Activated CD4-positive, alpha-beta memory T cell treated with anti-CD3 and anti-CD28 coated beads, Interleukin-2, amount 10 ng/mL, durations not matched to agents 7 days and 5 days (primary cell): ENCODE measurements at regions not wholly inside any gene's neighbourhood (a gene's known extent, or its start where the extent isn't known, plus 50 kb on each side); places are given as distances from the start of the nearest gene placed in this dataset.

Experiments
- CTCF ChIA-PET: fragments of 350-600 bp; sonication (Branson Sonifier 250); formaldehyde crosslinking; loops from one replicate; lab custom pipeline; 2021; ENCODE audit warnings: antibody characterized with exemption, inconsistent platforms; lab: Charles Lee
- POLR2A ChIA-PET: fragments of 350-600 bp; sonication (Branson Sonifier 250); formaldehyde crosslinking; loops from one replicate; lab custom pipeline; 2021; ENCODE audit warnings: antibody characterized with exemption; lab: Charles Lee
- DNase-seq: peaks from one replicate; pipeline ENCODE4 v3.0.0-alpha.2; 2020
- H3K27ac Mint-ChIP-seq: one replicate; pipeline ENCODE4 v1.8.0; 2021; ENCODE audit warnings: mild to moderate bottlenecking, mixed read lengths
- H3K27me3 Mint-ChIP-seq: one replicate; pipeline ENCODE4 v1.8.0; 2021; ENCODE audit warnings: mixed read lengths
- H3K36me3 Mint-ChIP-seq: one replicate; pipeline ENCODE4 v1.8.0; 2021; ENCODE audit warnings: low read depth, mixed read lengths
- H3K4me1 Mint-ChIP-seq: one replicate; pipeline ENCODE4 v1.8.0; 2021; ENCODE audit warnings: mixed read lengths
- H3K4me3 Mint-ChIP-seq: one replicate; pipeline ENCODE4 v1.8.0; 2021; ENCODE audit warnings: mild to moderate bottlenecking, mixed read lengths
- H3K9me3 Mint-ChIP-seq: one replicate; pipeline ENCODE4 v1.8.0; 2021; ENCODE audit warnings: mixed read lengths

DNA sequence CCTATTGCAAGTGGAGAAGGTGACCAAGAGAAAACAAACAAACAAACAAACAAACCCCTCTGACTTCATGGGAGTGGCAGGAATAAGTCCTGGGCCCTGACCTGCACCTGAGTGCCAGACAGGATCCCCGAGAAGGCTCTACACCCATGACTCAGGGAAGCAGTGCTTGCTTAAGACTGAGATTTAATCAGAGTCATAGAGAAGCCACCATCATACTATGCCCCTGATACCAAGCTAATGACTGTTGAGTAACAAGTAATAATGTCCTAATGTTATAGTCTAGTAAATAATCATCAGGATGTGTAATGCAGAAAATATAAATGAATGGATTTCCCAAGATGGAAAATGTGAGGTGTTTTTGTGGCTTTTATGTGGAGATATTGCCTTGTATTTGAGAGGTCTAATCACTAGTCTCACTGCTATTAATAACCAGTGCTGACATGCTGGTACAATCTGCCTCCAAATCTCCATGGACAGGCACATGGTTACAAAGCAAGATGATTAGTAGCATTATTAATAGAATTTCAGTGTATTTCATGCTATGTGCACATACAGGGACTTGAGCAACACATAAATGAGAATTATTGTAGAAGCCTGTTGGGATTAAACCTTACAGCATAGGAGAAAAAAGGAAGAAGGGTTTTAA lies 1290.9 kb downstream of the MRPL39 start:
- no peak overlapping the region for H3K27ac Mint-ChIP-seq
- no peaks in the 10 kb centered on the region for H3K27me3 Mint-ChIP-seq
- CTCF ChIA-PET, result no interaction called here
- no peak for DNase-seq
- H3K4me1 Mint-ChIP-seq, result no peaks in the 10 kb centered on the region
- H3K9me3 Mint-ChIP-seq, result no peaks in the 10 kb centered on the region
- no peaks in the 10 kb centered on the region for H3K36me3 Mint-ChIP-seq
- no peak overlapping the region for H3K4me3 Mint-ChIP-seq
- POLR2A ChIA-PET, result no interaction called here

DNA sequence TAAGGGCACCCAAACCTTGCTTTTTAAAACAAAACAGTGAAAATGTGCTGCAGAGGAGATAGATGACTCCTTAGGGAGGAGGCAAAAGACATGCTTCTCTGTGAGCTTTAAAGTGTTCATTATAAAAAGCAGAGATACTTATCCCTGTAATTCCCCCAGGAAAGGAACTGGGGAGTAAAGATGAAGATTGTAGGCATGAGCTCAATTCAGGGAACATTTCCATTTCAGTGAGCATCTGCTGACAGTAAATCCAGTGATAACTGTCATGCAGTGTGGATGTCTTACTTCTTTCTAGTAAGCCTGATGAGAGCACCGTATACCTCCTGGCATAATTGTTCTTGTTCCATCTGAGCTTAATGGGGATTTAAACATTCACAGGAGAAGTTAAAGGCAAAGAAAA lies 1296.5 kb downstream of the MRPL39 start:
- POLR2A ChIA-PET, result no interaction called here
- Mint-ChIP-seq H3K4me1 (no peaks in the 10 kb centered on the region), H3K9me3 (no peaks in the 10 kb centered on the region), H3K27ac (no peak overlapping the region), H3K4me3 (no peak overlapping the region), H3K27me3 (no peaks in the 10 kb centered on the region), H3K36me3 (no peaks in the 10 kb centered on the region)
- CTCF ChIA-PET, result no interaction called here
- DNase-seq, result no peak

DNA sequence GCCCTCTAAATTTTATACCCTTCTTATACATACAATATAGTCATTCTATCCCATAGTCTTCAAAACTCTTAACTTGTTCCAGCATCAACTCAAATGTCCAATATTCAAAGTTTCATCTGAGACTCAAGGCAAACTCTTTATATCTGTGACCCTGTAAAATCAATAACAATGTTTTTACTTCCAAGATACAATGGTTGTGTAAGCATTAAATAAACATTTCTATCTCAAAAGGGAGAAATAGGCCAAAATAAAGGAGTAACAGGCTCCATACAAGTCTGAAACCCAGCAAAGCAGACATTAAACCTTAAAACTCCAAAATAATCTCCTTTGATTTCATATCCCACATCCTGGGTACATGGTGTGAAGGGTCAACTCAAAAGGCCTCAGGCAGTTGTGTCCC lies 1299.1 kb downstream of the MRPL39 start:
- Mint-ChIP-seq H3K9me3 (no peaks in the 10 kb centered on the region), H3K4me3 (no peak overlapping the region), H3K36me3 (no peaks in the 10 kb centered on the region), H3K4me1 (no peaks in the 10 kb centered on the region), H3K27me3 (no peaks in the 10 kb centered on the region), H3K27ac (no peak overlapping the region)
- POLR2A ChIA-PET, result no interaction called here
- DNase-seq, result no peak
- CTCF ChIA-PET, result no interaction called here

DNA sequence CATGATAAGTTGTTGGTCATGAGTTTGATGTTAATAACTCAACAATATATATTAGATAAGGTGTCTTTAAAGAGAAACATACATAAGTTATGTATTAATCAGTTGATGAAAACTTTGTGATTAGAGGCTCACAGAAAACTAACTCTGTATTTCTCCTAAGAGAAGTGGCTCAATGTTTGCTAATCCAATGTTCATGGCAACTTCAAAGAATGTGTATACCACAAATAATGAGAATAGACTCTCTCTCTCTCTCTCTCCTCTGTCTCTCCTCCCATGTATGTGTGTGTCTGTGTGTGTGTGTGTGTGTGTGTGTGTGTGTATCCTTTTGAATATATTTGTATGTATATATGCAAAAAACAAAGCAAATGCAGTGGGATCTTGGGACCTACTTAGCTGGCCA lies 1304.9 kb downstream of the MRPL39 start:
- ChIA-PET POLR2A (no interaction called here), CTCF (no interaction called here)
- no peak overlapping the region for H3K27ac Mint-ChIP-seq
- no peak overlapping the region for H3K4me3 Mint-ChIP-seq
- no peaks in the 10 kb centered on the region for H3K9me3 Mint-ChIP-seq
- no peaks in the 10 kb centered on the region for H3K36me3 Mint-ChIP-seq
- H3K27me3 Mint-ChIP-seq, result no peaks in the 10 kb centered on the region
- DNase-seq, result no peak
- H3K4me1 Mint-ChIP-seq, result no peaks in the 10 kb centered on the region

DNA sequence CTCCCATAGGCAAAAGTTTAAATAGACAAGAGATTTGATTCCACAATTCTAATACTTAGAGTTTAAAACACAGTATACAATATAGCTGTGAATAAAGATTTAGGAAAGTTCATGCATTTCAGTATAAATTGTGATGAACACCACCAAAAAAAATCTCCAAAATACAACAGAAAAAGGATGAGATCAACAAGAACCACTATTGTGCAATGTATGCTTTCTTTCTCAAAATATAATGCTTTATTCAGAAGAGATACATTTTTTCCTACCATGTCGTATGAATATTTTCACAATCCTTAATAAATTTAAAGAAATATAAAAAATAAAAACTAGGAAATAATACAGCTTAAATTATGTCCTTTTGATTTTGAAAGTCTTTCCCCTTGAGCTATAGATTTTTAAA lies 1309.2 kb downstream of the MRPL39 start:
- DNase-seq, result no peak
- H3K4me1 Mint-ChIP-seq, result no peaks in the 10 kb centered on the region
- H3K4me3 Mint-ChIP-seq, result no peak overlapping the region
- H3K36me3 Mint-ChIP-seq, result no peaks in the 10 kb centered on the region
- ChIA-PET CTCF (no interaction called here), POLR2A (no interaction called here)
- peaks cover 3% of the 10 kb centered on the region for H3K9me3 Mint-ChIP-seq
- no peak overlapping the region for H3K27ac Mint-ChIP-seq
- H3K27me3 Mint-ChIP-seq, result no peaks in the 10 kb centered on the region

DNA sequence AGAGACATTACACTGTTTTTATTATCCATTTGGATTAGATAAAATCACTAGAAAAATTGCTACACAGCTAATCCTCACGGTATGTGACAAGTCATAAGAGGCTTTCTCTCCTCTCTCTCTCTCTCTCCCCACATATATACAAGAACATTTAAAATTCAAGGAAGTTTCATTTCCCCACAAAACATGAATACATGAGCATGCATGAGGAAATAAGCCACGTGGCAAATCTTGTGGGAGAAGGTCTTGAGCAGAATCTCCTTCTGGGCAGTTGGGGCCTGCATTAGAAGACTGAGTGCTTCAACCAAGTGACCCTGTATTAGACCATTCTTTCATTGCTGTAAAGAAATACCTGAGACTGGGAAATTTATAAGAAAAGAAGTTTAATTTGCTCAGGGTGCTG lies 1313.1 kb downstream of the MRPL39 start:
- Mint-ChIP-seq H3K4me1 (peaks cover 7% of the 10 kb centered on the region), H3K27ac (no peak overlapping the region), H3K36me3 (no peaks in the 10 kb centered on the region), H3K4me3 (no peak overlapping the region), H3K27me3 (no peaks in the 10 kb centered on the region), H3K9me3 (peaks cover 3% of the 10 kb centered on the region)
- CTCF ChIA-PET, result no interaction called here
- POLR2A ChIA-PET, result no interaction called here
- no peak for DNase-seq

DNA sequence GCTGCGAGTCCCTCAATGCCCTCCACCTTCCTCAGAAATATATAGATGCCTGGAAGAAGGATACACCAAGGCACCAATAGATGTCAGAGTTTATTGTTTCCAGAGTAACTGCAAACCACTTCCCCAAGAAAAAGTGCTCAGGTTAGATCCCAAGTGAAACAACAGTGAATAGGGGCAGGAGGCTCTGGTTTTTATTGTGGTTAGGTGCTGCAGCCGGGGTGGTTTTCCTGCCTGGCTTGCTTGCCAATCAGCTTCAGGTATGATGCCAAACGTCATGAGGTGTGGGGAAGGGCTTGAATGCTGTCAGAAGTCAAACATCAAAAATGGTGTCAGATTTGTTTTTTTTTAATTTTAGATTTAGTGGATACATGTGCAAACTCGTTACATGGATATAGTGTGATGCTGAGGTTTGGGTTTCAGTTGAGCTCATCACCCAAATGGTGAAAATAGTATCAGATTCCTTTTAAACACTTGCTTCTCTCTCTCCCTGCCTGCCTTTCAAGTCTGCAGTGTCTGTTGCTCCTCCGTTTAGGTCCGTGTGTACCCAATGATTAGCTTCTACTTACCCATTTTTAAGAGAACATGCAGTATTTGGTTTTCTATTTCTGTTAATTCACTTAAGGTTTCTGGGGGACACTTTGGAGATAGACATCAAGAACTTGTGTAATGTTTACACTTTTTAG lies 1317.0 kb downstream of the MRPL39 start:
- Mint-ChIP-seq H3K4me1 (peaks cover 7% of the 10 kb centered on the region), H3K9me3 (no peaks in the 10 kb centered on the region), H3K27ac (peak overlapping the region; percentile 32), H3K4me3 (peak overlapping the region; percentile 42), H3K36me3 (no peaks in the 10 kb centered on the region), H3K27me3 (no peaks in the 10 kb centered on the region)
- POLR2A ChIA-PET, result no interaction called here
- CTCF ChIA-PET, result no interaction called here
- DNase-seq, result peak; percentile 42

DNA sequence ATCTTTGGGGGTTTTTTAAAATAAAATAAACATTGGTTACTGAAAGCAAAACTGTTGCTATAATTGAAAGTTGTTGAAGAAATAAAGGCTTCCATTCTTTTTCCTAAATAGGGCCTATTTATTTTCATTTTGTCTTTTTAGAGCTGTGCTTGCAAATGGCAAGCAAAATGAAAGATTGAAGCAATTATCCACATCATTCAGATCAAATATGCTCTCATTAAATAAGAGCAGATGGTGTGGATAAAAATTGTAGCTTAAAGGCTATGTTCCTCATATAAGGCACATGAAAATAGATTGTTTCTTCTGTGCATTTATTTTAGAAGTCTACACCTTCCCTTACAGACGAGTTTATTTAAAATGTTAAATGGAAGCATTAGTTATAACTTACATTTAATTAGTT lies 1317.7 kb downstream of the MRPL39 start:
- H3K4me1 Mint-ChIP-seq, result peaks cover 7% of the 10 kb centered on the region
- no peaks in the 10 kb centered on the region for H3K36me3 Mint-ChIP-seq
- CTCF ChIA-PET, result no interaction called here
- H3K9me3 Mint-ChIP-seq, result no peaks in the 10 kb centered on the region
- POLR2A ChIA-PET, result no interaction called here
- H3K27me3 Mint-ChIP-seq, result no peaks in the 10 kb centered on the region
- no peak overlapping the region for H3K27ac Mint-ChIP-seq
- no peak overlapping the region for H3K4me3 Mint-ChIP-seq
- DNase-seq, result no peak

DNA sequence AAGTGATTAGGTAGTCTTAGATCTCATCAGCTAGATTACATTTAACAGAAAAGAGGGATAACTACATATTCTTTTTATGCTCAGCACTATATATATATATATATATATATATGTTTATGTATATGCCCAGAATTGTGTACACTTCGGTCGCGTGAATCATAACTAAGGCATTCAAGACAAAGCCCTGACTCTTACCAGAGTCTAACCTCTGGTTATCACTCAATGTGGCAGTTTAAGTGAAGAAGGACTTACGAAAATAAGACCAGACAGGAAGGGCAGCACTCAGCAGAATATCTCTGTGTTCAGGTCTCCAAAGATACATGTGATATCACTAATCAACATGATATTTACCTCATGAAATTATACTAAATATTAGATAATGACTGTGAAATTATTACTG lies 1326.7 kb downstream of the MRPL39 start:
- no peak overlapping the region for H3K27ac Mint-ChIP-seq
- no peaks in the 10 kb centered on the region for H3K36me3 Mint-ChIP-seq
- no peaks in the 10 kb centered on the region for H3K4me1 Mint-ChIP-seq
- no peak overlapping the region for H3K4me3 Mint-ChIP-seq
- no peak for DNase-seq
- ChIA-PET POLR2A (no interaction called here), CTCF (no interaction called here)
- H3K9me3 Mint-ChIP-seq, result no peaks in the 10 kb centered on the region
- H3K27me3 Mint-ChIP-seq, result no peaks in the 10 kb centered on the region

DNA sequence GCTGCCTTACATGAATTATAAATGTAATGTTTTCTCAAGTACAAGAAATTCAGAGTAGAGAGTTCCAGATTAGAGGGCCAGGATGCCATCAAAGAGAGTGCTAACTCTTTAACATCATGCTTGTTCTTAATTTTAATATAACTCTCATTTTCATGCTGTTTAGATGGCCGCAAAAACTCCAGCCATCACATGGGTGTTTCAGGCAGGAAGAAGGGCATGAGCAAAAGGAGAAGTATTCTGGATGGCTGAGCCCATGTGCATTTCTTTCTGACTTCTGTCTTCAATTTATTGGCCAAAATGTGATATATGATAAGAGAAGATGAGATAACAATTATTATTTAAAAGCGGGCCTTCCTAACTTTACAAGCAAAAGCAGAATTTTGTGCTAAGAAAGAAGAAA lies 1328.6 kb downstream of the MRPL39 start:
- Mint-ChIP-seq H3K4me3 (no peak overlapping the region), H3K9me3 (no peaks in the 10 kb centered on the region), H3K36me3 (no peaks in the 10 kb centered on the region), H3K4me1 (no peaks in the 10 kb centered on the region), H3K27me3 (no peaks in the 10 kb centered on the region), H3K27ac (no peak overlapping the region)
- no peak for DNase-seq
- ChIA-PET POLR2A (no interaction called here), CTCF (no interaction called here)

DNA sequence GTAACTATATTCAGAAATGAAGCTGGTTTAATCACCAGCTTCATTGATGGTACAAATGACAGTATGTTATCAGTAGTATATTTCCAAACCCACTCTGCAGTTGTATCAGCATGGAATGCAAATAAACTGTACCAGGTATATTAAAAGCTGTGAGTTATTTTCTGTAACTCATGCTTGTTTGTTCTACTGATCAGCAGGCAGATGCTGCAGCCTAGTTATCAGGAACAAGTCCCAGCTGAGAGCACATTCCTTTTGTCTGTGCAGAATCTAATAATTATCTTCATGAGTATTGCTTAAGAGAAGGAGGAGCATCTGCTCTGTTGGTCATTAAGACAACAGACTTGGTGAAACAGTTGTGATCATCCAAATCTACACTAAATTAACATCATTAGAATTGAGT lies 1331.1 kb downstream of the MRPL39 start:
- Mint-ChIP-seq H3K27me3 (no peaks in the 10 kb centered on the region), H3K9me3 (peaks cover 1% of the 10 kb centered on the region), H3K36me3 (no peaks in the 10 kb centered on the region), H3K4me3 (no peak overlapping the region), H3K27ac (no peak overlapping the region), H3K4me1 (no peaks in the 10 kb centered on the region)
- POLR2A ChIA-PET, result no interaction called here
- CTCF ChIA-PET, result no interaction called here
- no peak for DNase-seq

DNA sequence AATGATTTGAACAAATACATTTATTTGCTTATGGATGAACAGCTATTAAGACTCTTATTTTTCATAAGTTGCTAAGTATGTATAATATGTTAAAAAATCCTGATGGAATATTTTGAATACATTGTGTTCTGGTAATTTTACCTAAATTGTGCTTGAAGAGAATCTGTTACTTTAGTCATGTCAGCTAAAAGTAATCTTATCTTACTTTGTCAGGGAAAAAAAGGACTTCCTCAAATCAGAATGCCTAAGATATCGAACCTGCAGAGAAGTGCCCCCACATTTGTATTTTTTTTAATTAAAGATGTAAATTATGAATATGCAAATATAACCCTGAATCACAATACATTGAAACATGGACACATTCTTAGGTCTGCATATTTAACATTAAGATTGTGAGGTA lies 1331.7 kb downstream of the MRPL39 start:
- no peaks in the 10 kb centered on the region for H3K36me3 Mint-ChIP-seq
- H3K4me3 Mint-ChIP-seq, result no peak overlapping the region
- CTCF ChIA-PET, result no interaction called here
- POLR2A ChIA-PET, result no interaction called here
- H3K27ac Mint-ChIP-seq, result no peak overlapping the region
- DNase-seq, result no peak
- H3K4me1 Mint-ChIP-seq, result no peaks in the 10 kb centered on the region
- H3K27me3 Mint-ChIP-seq, result no peaks in the 10 kb centered on the region
- peaks cover 5% of the 10 kb centered on the region for H3K9me3 Mint-ChIP-seq

DNA sequence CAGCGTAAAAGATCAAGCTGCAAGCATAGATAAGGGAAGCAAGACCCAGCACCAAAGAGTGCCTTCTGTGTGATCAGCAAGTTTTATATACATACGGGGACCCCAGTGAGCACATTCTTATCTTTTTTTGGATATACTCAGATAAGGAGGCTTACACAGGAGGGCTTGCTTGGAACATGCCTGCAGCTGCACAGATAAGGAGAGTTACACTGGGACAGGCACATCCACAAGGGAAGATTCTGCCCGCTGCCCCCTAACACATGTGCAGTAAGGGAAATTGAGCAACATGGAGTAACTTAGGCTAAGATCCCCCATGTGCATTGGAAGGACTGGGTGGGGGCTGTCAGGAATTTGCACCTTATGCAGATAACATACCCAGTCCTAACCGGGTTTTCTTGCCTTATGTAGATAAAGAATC lies 1334.8 kb downstream of the MRPL39 start:
- Mint-ChIP-seq H3K36me3 (no peaks in the 10 kb centered on the region), H3K4me3 (no peak overlapping the region), H3K27me3 (no peaks in the 10 kb centered on the region), H3K4me1 (no peaks in the 10 kb centered on the region), H3K27ac (no peak overlapping the region), H3K9me3 (peaks cover 5% of the 10 kb centered on the region)
- ChIA-PET POLR2A (no interaction called here), CTCF (no interaction called here)
- DNase-seq, result no peak

DNA sequence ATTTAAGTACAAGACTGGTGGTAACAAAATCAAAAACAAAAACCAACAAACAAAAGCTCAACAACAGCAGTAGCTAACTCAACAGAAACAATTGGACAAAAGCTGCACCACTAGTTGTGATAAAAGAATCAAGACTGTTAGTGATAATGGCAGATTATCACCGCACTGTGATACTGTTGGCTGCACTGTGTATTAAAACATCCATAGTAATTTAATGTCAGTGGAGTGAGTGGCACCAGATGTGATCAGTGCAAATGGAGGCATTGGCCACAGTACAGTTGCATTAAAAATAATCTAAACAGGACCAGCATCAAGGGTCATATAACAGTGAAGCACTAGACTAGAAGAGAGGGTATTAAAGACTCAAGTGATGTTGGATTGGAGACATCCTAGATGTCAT lies 1341.3 kb downstream of the MRPL39 start:
- ChIA-PET CTCF (no interaction called here), POLR2A (no interaction called here)
- no peak overlapping the region for H3K4me3 Mint-ChIP-seq
- no peak overlapping the region for H3K27ac Mint-ChIP-seq
- peaks cover 2% of the 10 kb centered on the region for H3K9me3 Mint-ChIP-seq
- no peak for DNase-seq
- H3K27me3 Mint-ChIP-seq, result no peaks in the 10 kb centered on the region
- no peaks in the 10 kb centered on the region for H3K4me1 Mint-ChIP-seq
- H3K36me3 Mint-ChIP-seq, result no peaks in the 10 kb centered on the region
